BLaER1 treated with 17β-estradiol and CSF1 and Interleukin-3, amounts not matched to agents 10 nM and 100 nM (cell line): ENCODE measurements at regions not wholly inside any gene's neighbourhood (a gene's known extent, or its start where the extent isn't known, plus 50 kb on each side); places are given as distances from the start of the nearest gene placed in this dataset.

Source experiments
- H3K27ac ChIP-seq, 11 experiments: shearing (Covaris generic); formaldehyde crosslinking; 2 replicates each; pipeline ENCODE4 v1.8.1; 2022
- H3K27me3 ChIP-seq, 11 experiments: shearing (Covaris generic); formaldehyde crosslinking; 2 replicates each; pipeline ENCODE4 v1.8.1; 2022
- H3K36me3 ChIP-seq, 11 experiments: shearing (Covaris generic); formaldehyde crosslinking; 2 replicates each; pipeline ENCODE4 v1.8.1; 2022
- H3K4me1 ChIP-seq, 10 experiments: shearing (Covaris generic); formaldehyde crosslinking; 2 replicates each; pipeline ENCODE4 v1.8.1; 2022
- H3K4me2 ChIP-seq, 11 experiments: shearing (Covaris generic); formaldehyde crosslinking; 2 replicates each; pipeline ENCODE4 v1.8.1; 2022
- H3K4me3 ChIP-seq, 10 experiments: shearing (Covaris generic); formaldehyde crosslinking; 2 replicates each; pipeline ENCODE4 v1.8.1; 2022
- H3K9ac ChIP-seq, 11 experiments: shearing (Covaris generic); formaldehyde crosslinking; 2 replicates each; pipeline ENCODE4 v1.8.1; 2022
- H3K9me3 ChIP-seq, 11 experiments: shearing (Covaris generic); formaldehyde crosslinking; replicated peaks in 1 of 11; 2 replicates each; pipeline ENCODE4 v1.8.1; 2022
- H4K20me1 ChIP-seq, 11 experiments: shearing (Covaris generic); formaldehyde crosslinking; 2 replicates each; pipeline ENCODE4 v1.8.1; 2022
- Cebpa-rat ChIP-seq, 11 experiments: shearing (Covaris generic); IDR thresholded peaks; 2 replicates each; pipeline ENCODE4 v1.8.1; 2022

GRCh38 chr14:36048667-36049066, 127.9 kb downstream of the PTCSC3 start:
- Histone ChIP-seq H3K36me3 (no peaks in the 10 kb centered on the region), H3K4me1 (no peaks in the 10 kb centered on the region), H3K27ac (no peak overlapping the region), H4K20me1 (no peaks in the 10 kb centered on the region), H3K9ac (no peak overlapping the region), H3K4me3 (no peak overlapping the region), H3K27me3 (no peaks in the 10 kb centered on the region), H3K4me2 (no peak overlapping the region), H3K9me3 (no peaks in the 10 kb centered on the region)
- no peak for TF ChIP-seq Cebpa-rat (IDR thresholded peaks at IDR 0.05)

DNA sequence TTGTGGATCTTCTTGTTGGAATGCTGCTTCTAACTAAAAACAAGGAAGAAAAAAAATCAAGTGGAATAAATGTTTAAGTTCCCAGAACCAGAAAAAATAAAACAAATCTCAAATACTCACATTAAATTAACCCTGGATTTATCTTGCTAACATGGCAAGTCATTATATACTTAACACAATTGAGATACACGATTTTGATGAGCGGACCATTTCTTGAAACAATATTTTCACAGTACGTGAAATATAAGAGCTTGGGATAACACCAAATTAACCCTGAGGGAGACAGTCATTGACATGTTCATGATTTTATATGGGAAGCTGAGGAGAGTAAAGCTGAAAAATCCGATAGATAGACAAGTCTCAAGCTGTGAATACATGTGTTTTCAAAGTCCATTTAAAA, 128.6 kb downstream of the PTCSC3 start:
- H3K4me3 ChIP-seq: no peak overlapping the region
- no peak overlapping the region for H3K9ac ChIP-seq
- no peak for TF ChIP-seq Cebpa-rat (IDR thresholded peaks at IDR 0.05)
- H3K9me3 ChIP-seq: no peaks in the 10 kb centered on the region
- H3K36me3 ChIP-seq: no peaks in the 10 kb centered on the region
- H3K4me2 ChIP-seq: no peak overlapping the region
- no peaks in the 10 kb centered on the region for H3K27me3 ChIP-seq
- no peak overlapping the region for H3K27ac ChIP-seq
- no peaks in the 10 kb centered on the region for H4K20me1 ChIP-seq
- no peaks in the 10 kb centered on the region for H3K4me1 ChIP-seq

- no peak overlapping the region for H3K4me2 ChIP-seq
- no peaks in the 10 kb centered on the region for H3K36me3 ChIP-seq
- no peak overlapping the region for H3K4me3 ChIP-seq
- peaks cover 0 to 6% (median 0%) of the 10 kb centered on the region in 11 experiments; a peak in 1 of 22 replicates for H3K9me3 ChIP-seq
- H3K4me1 ChIP-seq: no peaks in the 10 kb centered on the region
- no peaks in the 10 kb centered on the region for H4K20me1 ChIP-seq
- H3K27me3 ChIP-seq: no peaks in the 10 kb centered on the region
- no peak overlapping the region for H3K9ac ChIP-seq
- H3K27ac ChIP-seq: no peak overlapping the region
- no peak for TF ChIP-seq Cebpa-rat (IDR thresholded peaks at IDR 0.05)
These were observed 140.8 kb downstream of the PTCSC3 start for GRCh38 chr14:36035675-36036074.

- TF ChIP-seq Cebpa-rat (IDR thresholded peaks at IDR 0.05): no peak
- no peak overlapping the region for H3K9ac ChIP-seq
- H3K27me3 ChIP-seq: no peaks in the 10 kb centered on the region
- H3K4me3 ChIP-seq: no peak overlapping the region
- no peaks in the 10 kb centered on the region for H3K9me3 ChIP-seq
- no peak overlapping the region for H3K27ac ChIP-seq
- no peaks in the 10 kb centered on the region for H4K20me1 ChIP-seq
- no peaks in the 10 kb centered on the region for H3K36me3 ChIP-seq
- no peak overlapping the region for H3K4me2 ChIP-seq
- H3K4me1 ChIP-seq: no peaks in the 10 kb centered on the region; a peak in 1 of 20 replicates
These were observed 147.9 kb downstream of the PTCSC3 start for GRCh38 chr14:36028665-36029064.

- Histone ChIP-seq H3K27me3 (no peaks in the 10 kb centered on the region), H3K9me3 (no peaks in the 10 kb centered on the region), H3K9ac (no peak overlapping the region), H3K36me3 (no peaks in the 10 kb centered on the region), H3K4me3 (no peak overlapping the region), H3K4me1 (no peaks in the 10 kb centered on the region; a peak in 1 of 20 replicates), H4K20me1 (no peaks in the 10 kb centered on the region), H3K4me2 (no peak overlapping the region), H3K27ac (no peak overlapping the region)
- no peak for TF ChIP-seq Cebpa-rat (IDR thresholded peaks at IDR 0.05)
These were observed 148.3 kb downstream of the PTCSC3 start for GRCh38 chr14:36028218-36028617.

- no peaks in the 10 kb centered on the region for H3K36me3 ChIP-seq
- no peaks in the 10 kb centered on the region for H3K9me3 ChIP-seq
- H3K27ac ChIP-seq: no peak overlapping the region
- no peak for TF ChIP-seq Cebpa-rat (IDR thresholded peaks at IDR 0.05)
- no peak overlapping the region for H3K4me2 ChIP-seq
- H3K27me3 ChIP-seq: no peaks in the 10 kb centered on the region
- H3K4me3 ChIP-seq: no peak overlapping the region
- H4K20me1 ChIP-seq: no peaks in the 10 kb centered on the region
- H3K9ac ChIP-seq: no peak overlapping the region
- H3K4me1 ChIP-seq: no peaks in the 10 kb centered on the region; a peak in 1 of 20 replicates
These were observed 149.2 kb downstream of the PTCSC3 start for GRCh38 chr14:36027354-36027753.

GRCh38 chr14:36022765-36023410, 153.6 kb downstream of the PTCSC3 start:
- Histone ChIP-seq H3K4me1 (no peaks in the 10 kb centered on the region; a peak in 1 of 20 replicates), H4K20me1 (no peaks in the 10 kb centered on the region), H3K9ac (no peak overlapping the region)

DNA sequence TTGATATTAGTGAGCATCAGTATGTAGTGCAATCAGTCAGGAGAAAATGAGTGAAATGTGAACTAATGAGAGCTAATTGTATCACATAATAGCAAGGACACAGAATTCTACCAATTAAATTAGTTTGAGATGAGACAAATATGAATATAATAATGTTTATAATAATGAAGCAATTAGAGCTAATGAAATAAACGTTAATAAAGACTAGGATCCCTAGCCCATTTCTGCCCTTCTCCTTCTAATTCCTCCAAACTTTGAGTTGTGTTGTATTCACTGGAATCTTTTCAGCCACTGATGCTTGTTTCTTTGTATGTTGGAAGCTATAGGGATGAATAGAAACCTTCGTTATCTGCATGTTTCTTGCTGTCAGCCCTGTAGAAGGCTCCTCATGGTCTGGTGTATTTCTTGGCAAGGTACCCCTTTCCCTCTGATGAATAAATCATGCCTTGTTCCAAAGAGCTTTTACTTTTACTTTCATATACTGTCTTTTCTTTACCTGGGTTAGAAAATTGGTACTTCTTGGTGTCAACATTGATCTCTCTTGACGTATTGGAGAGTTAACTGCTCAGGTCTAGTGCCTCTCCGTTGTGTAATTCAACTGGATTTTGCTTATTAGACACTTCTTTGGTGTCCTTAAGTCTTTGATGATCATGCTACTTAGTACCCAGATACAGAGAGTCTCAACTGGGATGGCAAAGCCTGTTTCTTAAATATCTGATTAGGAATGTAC, 154.8 kb downstream of the PTCSC3 start:
- Histone ChIP-seq H3K4me1 (no peaks in the 10 kb centered on the region), H3K4me2 (no peak overlapping the region), H3K36me3 (no peaks in the 10 kb centered on the region), H3K4me3 (no peak overlapping the region), H3K9me3 (no peaks in the 10 kb centered on the region), H3K27ac (no peak overlapping the region), H3K27me3 (no peaks in the 10 kb centered on the region), H3K9ac (no peak overlapping the region), H4K20me1 (no peaks in the 10 kb centered on the region)
- no peak for TF ChIP-seq Cebpa-rat (IDR thresholded peaks at IDR 0.05)

More at GRCh38 chr14:36022765-36023410, 153.6 kb downstream of the PTCSC3 start:
- H3K36me3 ChIP-seq: no peaks in the 10 kb centered on the region
- H3K27ac ChIP-seq: no peak overlapping the region
- no peaks in the 10 kb centered on the region for H3K9me3 ChIP-seq
- no peak for TF ChIP-seq Cebpa-rat (IDR thresholded peaks at IDR 0.05)
- H3K27me3 ChIP-seq: no peaks in the 10 kb centered on the region
- H3K4me3 ChIP-seq: no peak overlapping the region
- no peak overlapping the region for H3K4me2 ChIP-seq

DNA sequence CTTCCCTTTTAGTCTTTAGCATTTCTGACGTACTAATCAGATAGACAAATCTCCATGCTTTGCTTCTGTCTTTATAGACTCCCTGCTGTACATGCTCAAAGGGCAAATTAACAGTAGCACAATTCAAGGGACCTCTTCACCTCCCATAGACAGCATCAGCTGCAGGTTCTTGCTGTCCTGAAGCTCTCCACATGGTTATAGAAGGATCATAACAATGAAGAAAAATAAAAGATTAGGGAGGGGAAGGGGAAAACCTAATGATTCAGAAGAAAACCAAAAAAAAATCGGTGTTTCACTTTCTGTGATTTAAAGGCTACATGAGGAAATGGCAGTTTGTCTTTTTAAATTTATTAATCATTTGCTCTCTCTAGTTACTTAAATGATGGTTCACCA, 155.5 kb downstream of the PTCSC3 start:
- no peak for TF ChIP-seq Cebpa-rat (IDR thresholded peaks at IDR 0.05)
- no peak overlapping the region for H3K4me2 ChIP-seq
- H3K27ac ChIP-seq: no peak overlapping the region
- no peak overlapping the region for H3K4me3 ChIP-seq
- H3K36me3 ChIP-seq: no peaks in the 10 kb centered on the region
- H3K4me1 ChIP-seq: no peaks in the 10 kb centered on the region
- H3K9me3 ChIP-seq: no peaks in the 10 kb centered on the region
- no peak overlapping the region for H3K9ac ChIP-seq
- no peaks in the 10 kb centered on the region for H3K27me3 ChIP-seq
- no peaks in the 10 kb centered on the region for H4K20me1 ChIP-seq
